Caco-2 (cell line): ENCODE measurements at regions not wholly inside any gene's neighbourhood (a gene's known extent, or its start where the extent isn't known, plus 50 kb on each side); places are given as distances from the start of the nearest gene placed in this dataset.

Source experiments
- BruUV-seq: library from RNA; stranded (reverse); fragments of 400-500 nt; replicated peaks from 2 replicates; lab custom pipeline; 2021; lab: Mats Ljungman, UMichigan
- CTCF ChIA-PET: fragments of 300-600 bp; sonication (Branson Sonifier 250); formaldehyde crosslinking; loops from one replicate; lab custom pipeline; 2022; ENCODE audit warnings: antibody characterized with exemption; lab: Charles Lee
- POLR2A ChIA-PET: fragments of 300-600 bp; sonication (Branson Sonifier 250); formaldehyde crosslinking; loops from one replicate; lab custom pipeline; 2022; ENCODE audit warnings: antibody characterized with exemption; lab: Charles Lee
- DNase-seq, 2 experiments: peaks; one replicate each; pipeline versions ENCODE4 v3.0.0 to v3.0.0-alpha.2; 2020 to 2022
- H3K27me3 ChIP-seq: replicated peaks from 2 replicates; pipeline ENCODE4 v1.6.0; 2011; ENCODE audit warnings: low read length; ENCODE audit not compliant: control insufficient read depth, insufficient read depth
- H3K36me3 ChIP-seq: 2 replicates; pipeline ENCODE4 v1.5.1; 2011; ENCODE audit warnings: low read length; ENCODE audit not compliant: control insufficient read depth, insufficient read depth
- H3K4me1 ChIP-seq: fragments of 250-450 bp; sonication (Bioruptor Pico); 2 replicates; pipeline ENCODE4 v1.5.1; 2020; ENCODE audit warnings: mild to moderate bottlenecking
- H3K4me3 ChIP-seq: 2 replicates; pipeline ENCODE4 v1.5.1; 2011; ENCODE audit warnings: low read depth, mild to moderate bottlenecking, control low read depth, low read length
- H3K9me3 ChIP-seq: fragments of 250-450 bp; sonication (Bioruptor Pico); 2 replicates; pipeline ENCODE4 v1.5.1; 2020; ENCODE audit warnings: mild to moderate bottlenecking, moderate library complexity
- H3K27ac Mint-ChIP-seq: one replicate; pipeline ENCODE4 v1.8.0; 2022; ENCODE audit warnings: mixed read lengths; ENCODE audit not compliant: unreplicated experiment
- H3K27me3 Mint-ChIP-seq: one replicate; pipeline ENCODE4 v1.8.0; 2022; ENCODE audit warnings: mixed read lengths; ENCODE audit not compliant: insufficient read depth, unreplicated experiment
- H3K36me3 Mint-ChIP-seq: one replicate; pipeline ENCODE4 v1.8.0; 2022; ENCODE audit warnings: mild to moderate bottlenecking, mixed read lengths; ENCODE audit not compliant: insufficient read depth, unreplicated experiment
- H3K4me1 Mint-ChIP-seq: one replicate; pipeline ENCODE4 v1.8.0; 2022; ENCODE audit warnings: low read depth, mixed read lengths; ENCODE audit not compliant: unreplicated experiment
- H3K4me3 Mint-ChIP-seq: one replicate; pipeline ENCODE4 v1.8.0; 2022; ENCODE audit warnings: mild to moderate bottlenecking, moderate library complexity, mixed read lengths; ENCODE audit not compliant: unreplicated experiment
- H3K9me3 Mint-ChIP-seq: one replicate; pipeline ENCODE4 v1.8.0; 2022; ENCODE audit warnings: mixed read lengths; ENCODE audit not compliant: unreplicated experiment
- intact Hi-C: fragments of 100-400 bp; cut with micrococcal nuclease; formaldehyde crosslinking; loops from one replicate; pipeline ENCODE4 v1.10.0; 2022; ENCODE audit not compliant: unreplicated experiment
- TF ChIP-seq, protein P1 (sequence below), 2 experiments: fragments of 200-600 bp in 1 of 2; IDR thresholded peaks; 1 replicate in 1 of 2; 2 replicates in 1 of 2; pipeline versions ENCODE4 v1.5.1 to v1.8.0; 2011 to 2022; ENCODE audit warnings: antibody characterized with exemption in 1 of 2, control low read depth in 1 of 2, inconsistent platforms in 1 of 2, low read depth in 1 of 2, low read length in 1 of 2, mild to moderate bottlenecking in 1 of 2, moderate library complexity in 1 of 2; ENCODE audit not compliant: insufficient read depth in 1 of 2, severe bottlenecking in 1 of 2, unreplicated experiment in 1 of 2

DNA sequence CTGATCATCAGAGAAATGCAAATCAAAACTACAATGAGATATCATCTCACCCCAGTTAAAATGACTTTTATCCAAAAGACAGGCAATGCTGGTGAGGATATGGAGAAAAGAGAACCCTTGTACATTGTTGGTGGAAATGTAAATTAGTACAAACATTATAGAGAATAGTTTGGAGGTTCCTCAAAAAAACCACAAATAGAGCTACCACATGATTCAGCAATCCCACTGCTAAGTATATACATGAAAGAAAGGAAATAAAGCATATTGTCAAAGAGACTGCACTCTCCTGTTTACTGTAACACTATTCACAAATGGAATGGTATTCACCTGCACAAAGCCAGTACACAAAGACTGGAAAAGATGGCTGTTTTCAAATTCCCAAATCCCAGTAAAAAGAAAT, 1233.7 kb downstream of the PCDH17 start:
- Mint-ChIP-seq H3K36me3 (no peaks in the 10 kb centered on the region), H3K27me3 (no peaks in the 10 kb centered on the region), H3K27ac (no peak overlapping the region), H3K9me3 (peaks cover 12% of the 10 kb centered on the region), H3K4me3 (no peak overlapping the region), H3K4me1 (peaks cover 15% of the 10 kb centered on the region)
- Histone ChIP-seq H3K27me3 (no peaks in the 10 kb centered on the region), H3K4me1 (peaks cover 13% of the 10 kb centered on the region), H3K36me3 (no peaks in the 10 kb centered on the region), H3K4me3 (no peak overlapping the region), H3K9me3 (no peaks in the 10 kb centered on the region; the same call in 1 of the 2 replicates)
- ChIA-PET CTCF (no interaction called here), POLR2A (no interaction called here)
- no peak for DNase-seq
- TF ChIP-seq, protein P1, sequence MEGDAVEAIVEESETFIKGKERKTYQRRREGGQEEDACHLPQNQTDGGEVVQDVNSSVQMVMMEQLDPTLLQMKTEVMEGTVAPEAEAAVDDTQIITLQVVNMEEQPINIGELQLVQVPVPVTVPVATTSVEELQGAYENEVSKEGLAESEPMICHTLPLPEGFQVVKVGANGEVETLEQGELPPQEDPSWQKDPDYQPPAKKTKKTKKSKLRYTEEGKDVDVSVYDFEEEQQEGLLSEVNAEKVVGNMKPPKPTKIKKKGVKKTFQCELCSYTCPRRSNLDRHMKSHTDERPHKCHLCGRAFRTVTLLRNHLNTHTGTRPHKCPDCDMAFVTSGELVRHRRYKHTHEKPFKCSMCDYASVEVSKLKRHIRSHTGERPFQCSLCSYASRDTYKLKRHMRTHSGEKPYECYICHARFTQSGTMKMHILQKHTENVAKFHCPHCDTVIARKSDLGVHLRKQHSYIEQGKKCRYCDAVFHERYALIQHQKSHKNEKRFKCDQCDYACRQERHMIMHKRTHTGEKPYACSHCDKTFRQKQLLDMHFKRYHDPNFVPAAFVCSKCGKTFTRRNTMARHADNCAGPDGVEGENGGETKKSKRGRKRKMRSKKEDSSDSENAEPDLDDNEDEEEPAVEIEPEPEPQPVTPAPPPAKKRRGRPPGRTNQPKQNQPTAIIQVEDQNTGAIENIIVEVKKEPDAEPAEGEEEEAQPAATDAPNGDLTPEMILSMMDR (IDR thresholded peaks at IDR 0.05; ENCODE audit: insufficient read depth in 1 of 2, low read depth in 1 of 2, low read length in 1 of 2, severe bottlenecking in 1 of 2, unreplicated experiment in 1 of 2) = no peak
- no TSS peak for BruUV-seq
- intact Hi-C loops = no loop called here

DNA sequence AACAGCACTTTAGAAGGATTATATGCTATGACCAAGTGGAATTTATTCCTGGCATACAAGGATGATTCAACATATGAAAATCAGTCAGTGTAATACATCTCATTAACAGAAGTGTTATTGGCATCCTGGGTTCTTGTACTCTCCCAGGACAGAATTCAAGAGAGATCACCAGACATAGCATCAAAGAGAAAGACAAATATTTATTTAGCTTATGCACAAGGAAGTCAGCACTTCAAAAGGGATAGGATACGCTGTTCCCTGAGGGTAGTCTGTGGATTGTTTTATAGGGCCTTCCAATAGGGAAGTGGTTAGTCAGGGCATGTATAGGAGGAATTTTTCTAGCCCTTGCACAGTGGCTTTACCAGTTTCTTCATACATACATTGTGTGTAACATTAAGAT, 1238.0 kb downstream of the PCDH17 start:
- no TSS peak for BruUV-seq
- H3K27ac Mint-ChIP-seq = no peak overlapping the region

DNA sequence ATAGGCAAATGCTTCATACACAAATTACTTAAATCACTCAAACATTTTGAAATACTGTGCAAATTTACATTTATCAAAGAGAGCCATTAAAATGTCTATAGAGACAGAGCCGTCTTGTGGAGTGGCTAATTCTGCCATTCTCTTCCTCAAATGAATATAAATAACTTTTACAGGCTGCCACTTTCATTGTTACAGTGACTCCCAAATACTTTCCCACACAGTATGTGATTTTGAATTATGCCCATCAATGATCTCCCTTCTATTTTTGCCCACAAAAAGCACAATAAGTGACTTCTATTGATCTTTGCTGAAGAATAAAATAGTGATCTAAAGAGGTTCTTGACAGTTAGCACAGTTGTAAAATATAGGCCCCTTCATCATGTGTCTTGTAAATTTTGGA, 1244.9 kb downstream of the PCDH17 start:
- Mint-ChIP-seq H3K4me1 (no peaks in the 10 kb centered on the region), H3K27me3 (no peaks in the 10 kb centered on the region), H3K36me3 (no peaks in the 10 kb centered on the region), H3K27ac (no peak overlapping the region), H3K4me3 (no peak overlapping the region), H3K9me3 (no peaks in the 10 kb centered on the region)
- Histone ChIP-seq H3K9me3 (no peaks in the 10 kb centered on the region), H3K4me3 (no peak overlapping the region), H3K27me3 (no peaks in the 10 kb centered on the region), H3K4me1 (no peaks in the 10 kb centered on the region), H3K36me3 (no peaks in the 10 kb centered on the region)
- TF ChIP-seq, protein P1 (IDR thresholded peaks at IDR 0.05; ENCODE audit: insufficient read depth in 1 of 2, low read depth in 1 of 2, low read length in 1 of 2, severe bottlenecking in 1 of 2, unreplicated experiment in 1 of 2) = no peak
- BruUV-seq = no TSS peak
- intact Hi-C loops = no loop called here
- POLR2A ChIA-PET = no interaction called here
- DNase-seq = no peak
- CTCF ChIA-PET = no interaction called here

More for the DNA sequence above, 1238.0 kb downstream of the PCDH17 start:
- no peaks in the 10 kb centered on the region for H3K36me3 Mint-ChIP-seq
- intact Hi-C loops = no loop called here
- Histone ChIP-seq H3K27me3 (no peaks in the 10 kb centered on the region), H3K36me3 (no peaks in the 10 kb centered on the region), H3K4me1 (peaks cover 14% of the 10 kb centered on the region), H3K9me3 (no peaks in the 10 kb centered on the region; the same call in 1 of the 2 replicates), H3K4me3 (no peak overlapping the region)
- no peak overlapping the region for H3K4me3 Mint-ChIP-seq
- H3K4me1 Mint-ChIP-seq = peaks cover 18% of the 10 kb centered on the region
- ChIA-PET POLR2A (no interaction called here), CTCF (no interaction called here)
- DNase-seq = peak in 1 of 2 experiments; percentile 26
- H3K9me3 Mint-ChIP-seq = peaks cover 16% of the 10 kb centered on the region
- H3K27me3 Mint-ChIP-seq = no peaks in the 10 kb centered on the region
- TF ChIP-seq, protein P1 (IDR thresholded peaks at IDR 0.05; ENCODE audit: insufficient read depth in 1 of 2, low read depth in 1 of 2, low read length in 1 of 2, severe bottlenecking in 1 of 2, unreplicated experiment in 1 of 2) = no peak
